WTC11 (cell line): ENCODE measurements at regions not wholly inside any gene's neighbourhood (a gene's known extent, or its start where the extent isn't known, plus 50 kb on each side); places are given as distances from the start of the nearest gene placed in this dataset.

Source experiments
- E2F5 ChIP-seq: sonication (generic); formaldehyde crosslinking; IDR thresholded peaks from 2 replicates; pipeline ENCODE4 v1.8.1; 2022; ENCODE audit warnings: mild to moderate bottlenecking, moderate library complexity, missing genetic modification reagents
- FOXP4 ChIP-seq: sonication (generic); formaldehyde crosslinking; IDR thresholded peaks from 2 replicates; pipeline ENCODE4 v1.8.0; 2022; ENCODE audit warnings: mild to moderate bottlenecking, missing genetic modification reagents
- MAX ChIP-seq: sonication (generic); formaldehyde crosslinking; IDR thresholded peaks from 2 replicates; pipeline ENCODE4 v1.8.0; 2022; ENCODE audit warnings: mild to moderate bottlenecking, missing genetic modification reagents
- NFYB ChIP-seq: sonication (generic); formaldehyde crosslinking; conservative IDR thresholded peaks from 2 replicates; pipeline ENCODE4 v1.8.0; 2022; ENCODE audit warnings: low read depth, missing genetic modification reagents
- SMAD3 ChIP-seq: sonication (generic); formaldehyde crosslinking; IDR thresholded peaks from 2 replicates; pipeline ENCODE4 v1.8.0; 2022; ENCODE audit warnings: missing genetic modification reagents, mild to moderate bottlenecking, borderline replicate concordance
- TEAD4 ChIP-seq: sonication (generic); formaldehyde crosslinking; IDR thresholded peaks from 2 replicates; pipeline ENCODE4 v1.8.0; 2022; ENCODE audit warnings: mild to moderate bottlenecking, missing genetic modification reagents
- TP53 ChIP-seq: sonication (generic); formaldehyde crosslinking; IDR thresholded peaks from 2 replicates; pipeline ENCODE4 v1.8.1; 2023; ENCODE audit warnings: mild to moderate bottlenecking, missing genetic modification reagents
- ZNF121 ChIP-seq: sonication (generic); formaldehyde crosslinking; IDR thresholded peaks from 2 replicates; pipeline ENCODE4 v1.8.0; 2023; ENCODE audit warnings: missing genetic modification reagents
- ZNF263 ChIP-seq: sonication (generic); formaldehyde crosslinking; IDR thresholded peaks from 2 replicates; pipeline ENCODE4 v1.8.1; 2022; ENCODE audit warnings: low read depth, mild to moderate bottlenecking, moderate library complexity, missing genetic modification reagents
- ZNF425 ChIP-seq: fragments of 250-450 bp; sonication (Bioruptor Pico); conservative IDR thresholded peaks from 2 replicates; pipeline ENCODE4 v1.9.0; 2021; ENCODE audit warnings: mild to moderate bottlenecking
- TF ChIP-seq, protein P1 (sequence below): sonication (generic); formaldehyde crosslinking; IDR thresholded peaks from 2 replicates; pipeline ENCODE4 v1.8.1; 2023; ENCODE audit warnings: mild to moderate bottlenecking, missing genetic modification reagents
- TF ChIP-seq, protein P2 (sequence below): fragments of 200-600 bp; IDR thresholded peaks from 2 replicates; pipeline ENCODE4 v1.8.0; 2022; ENCODE audit warnings: antibody characterized with exemption
- TF ChIP-seq, protein P3 (sequence below): sonication (generic); formaldehyde crosslinking; IDR thresholded peaks from 2 replicates; pipeline ENCODE4 v1.8.0; 2022; ENCODE audit warnings: mild to moderate bottlenecking, missing genetic modification reagents

- TF ChIP-seq, protein P1, sequence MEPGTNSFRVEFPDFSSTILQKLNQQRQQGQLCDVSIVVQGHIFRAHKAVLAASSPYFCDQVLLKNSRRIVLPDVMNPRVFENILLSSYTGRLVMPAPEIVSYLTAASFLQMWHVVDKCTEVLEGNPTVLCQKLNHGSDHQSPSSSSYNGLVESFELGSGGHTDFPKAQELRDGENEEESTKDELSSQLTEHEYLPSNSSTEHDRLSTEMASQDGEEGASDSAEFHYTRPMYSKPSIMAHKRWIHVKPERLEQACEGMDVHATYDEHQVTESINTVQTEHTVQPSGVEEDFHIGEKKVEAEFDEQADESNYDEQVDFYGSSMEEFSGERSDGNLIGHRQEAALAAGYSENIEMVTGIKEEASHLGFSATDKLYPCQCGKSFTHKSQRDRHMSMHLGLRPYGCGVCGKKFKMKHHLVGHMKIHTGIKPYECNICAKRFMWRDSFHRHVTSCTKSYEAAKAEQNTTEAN (CRISPR knock-in tag): no peak
- TF ChIP-seq E2F5 (CRISPR knock-in tag) (no peak), TEAD4 (CRISPR knock-in tag) (no peak), ZNF121 (CRISPR knock-in tag) (no peak), MAX (no peak), SMAD3 (CRISPR knock-in tag) (no peak), ZNF425 (CRISPR knock-in tag) (no peak), FOXP4 (CRISPR knock-in tag) (no peak), NFYB (no peak), ZNF263 (CRISPR knock-in tag) (no peak), TP53 (CRISPR knock-in tag) (no peak)
- TF ChIP-seq, protein P2, sequence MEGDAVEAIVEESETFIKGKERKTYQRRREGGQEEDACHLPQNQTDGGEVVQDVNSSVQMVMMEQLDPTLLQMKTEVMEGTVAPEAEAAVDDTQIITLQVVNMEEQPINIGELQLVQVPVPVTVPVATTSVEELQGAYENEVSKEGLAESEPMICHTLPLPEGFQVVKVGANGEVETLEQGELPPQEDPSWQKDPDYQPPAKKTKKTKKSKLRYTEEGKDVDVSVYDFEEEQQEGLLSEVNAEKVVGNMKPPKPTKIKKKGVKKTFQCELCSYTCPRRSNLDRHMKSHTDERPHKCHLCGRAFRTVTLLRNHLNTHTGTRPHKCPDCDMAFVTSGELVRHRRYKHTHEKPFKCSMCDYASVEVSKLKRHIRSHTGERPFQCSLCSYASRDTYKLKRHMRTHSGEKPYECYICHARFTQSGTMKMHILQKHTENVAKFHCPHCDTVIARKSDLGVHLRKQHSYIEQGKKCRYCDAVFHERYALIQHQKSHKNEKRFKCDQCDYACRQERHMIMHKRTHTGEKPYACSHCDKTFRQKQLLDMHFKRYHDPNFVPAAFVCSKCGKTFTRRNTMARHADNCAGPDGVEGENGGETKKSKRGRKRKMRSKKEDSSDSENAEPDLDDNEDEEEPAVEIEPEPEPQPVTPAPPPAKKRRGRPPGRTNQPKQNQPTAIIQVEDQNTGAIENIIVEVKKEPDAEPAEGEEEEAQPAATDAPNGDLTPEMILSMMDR: no peak
- TF ChIP-seq, protein P3, sequence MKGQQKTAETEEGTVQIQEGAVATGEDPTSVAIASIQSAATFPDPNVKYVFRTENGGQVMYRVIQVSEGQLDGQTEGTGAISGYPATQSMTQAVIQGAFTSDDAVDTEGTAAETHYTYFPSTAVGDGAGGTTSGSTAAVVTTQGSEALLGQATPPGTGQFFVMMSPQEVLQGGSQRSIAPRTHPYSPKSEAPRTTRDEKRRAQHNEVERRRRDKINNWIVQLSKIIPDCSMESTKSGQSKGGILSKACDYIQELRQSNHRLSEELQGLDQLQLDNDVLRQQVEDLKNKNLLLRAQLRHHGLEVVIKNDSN (CRISPR knock-in tag): no peak
These were observed 60.9 kb upstream of the RGS2 start for GRCh38 chr1:192747943-192748342.
